HG03095 (cell line): ENCODE measurements at regions not wholly inside any gene's neighbourhood (a gene's known extent, or its start where the extent isn't known, plus 50 kb on each side); places are given as distances from the start of the nearest gene placed in this dataset.
"Not testable (repeated sequence)": the region's sequence is repeated elsewhere in the genome, so short reads cannot be mapped to it uniquely, and the experiment has no call there.

ENCODE experiments used
- ATAC-seq: cut with Tn5 transposase; IDR thresholded peaks from one replicate; pipeline ENCODE4 v1.9.1; 2021; ENCODE audit warnings: moderate library complexity; ENCODE audit not compliant: unreplicated experiment

DNA sequence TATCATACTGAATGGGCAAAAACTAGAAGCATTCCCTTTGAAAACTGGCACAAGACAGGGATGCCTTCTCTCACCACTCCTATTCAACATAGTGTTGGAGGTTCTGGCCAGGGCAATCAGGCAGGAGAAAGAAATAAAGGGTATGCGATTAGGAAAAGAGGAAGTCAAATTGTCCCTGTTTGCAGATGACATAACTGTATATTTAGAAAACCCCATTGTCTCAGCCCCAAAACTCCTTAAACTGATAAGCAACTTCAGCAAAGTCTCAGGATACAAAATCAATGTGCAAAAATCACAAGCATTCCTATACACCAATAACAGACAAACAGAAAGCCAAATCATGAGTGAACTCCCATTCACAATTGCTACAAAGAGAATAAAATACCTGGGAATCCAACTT, 52.5 kb upstream of the CCDC71L start:
- not testable (repeated sequence) for ATAC-seq

DNA sequence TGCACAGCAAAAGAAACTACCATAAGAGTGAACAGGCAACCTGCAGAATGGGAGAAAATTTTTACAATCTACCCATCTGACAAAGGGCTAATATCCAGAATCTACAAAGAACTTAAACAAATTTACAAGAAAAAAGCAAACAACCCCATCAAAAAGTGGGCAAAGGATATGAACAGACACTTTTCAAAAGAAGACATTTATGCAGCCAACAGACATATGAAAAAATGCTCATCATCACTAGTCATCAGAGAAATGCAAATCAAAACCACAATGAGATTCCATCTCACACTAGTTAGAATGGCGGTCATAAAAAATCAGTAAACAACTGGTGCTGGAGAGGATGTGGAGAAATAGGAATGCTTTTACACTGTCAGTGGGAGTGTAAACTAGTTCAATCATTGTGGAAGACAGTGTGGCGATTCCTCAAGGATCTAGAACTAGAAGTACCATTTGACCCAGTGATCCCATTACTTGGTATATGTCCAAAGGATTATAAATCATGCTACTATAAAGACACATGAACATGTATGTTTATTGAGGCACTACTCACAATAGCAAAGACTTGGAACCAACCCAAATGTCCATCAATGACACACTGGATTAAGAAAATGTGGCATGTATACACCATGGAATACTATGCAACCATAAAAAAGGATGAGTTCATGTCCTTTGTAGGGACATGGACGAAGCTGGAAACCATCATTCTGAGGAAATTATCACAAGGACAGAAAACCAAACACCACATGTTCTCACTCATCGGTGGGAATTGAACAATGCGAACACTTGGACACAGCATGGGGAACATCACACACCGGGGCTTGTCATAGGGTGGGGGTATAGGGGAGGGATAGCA, 53.9 kb upstream of the CCDC71L start:
- ATAC-seq = not testable (repeated sequence)

GRCh38 chr7:106715730-106716129, 54.8 kb upstream of the CCDC71L start:
- ATAC-seq = no peak

DNA sequence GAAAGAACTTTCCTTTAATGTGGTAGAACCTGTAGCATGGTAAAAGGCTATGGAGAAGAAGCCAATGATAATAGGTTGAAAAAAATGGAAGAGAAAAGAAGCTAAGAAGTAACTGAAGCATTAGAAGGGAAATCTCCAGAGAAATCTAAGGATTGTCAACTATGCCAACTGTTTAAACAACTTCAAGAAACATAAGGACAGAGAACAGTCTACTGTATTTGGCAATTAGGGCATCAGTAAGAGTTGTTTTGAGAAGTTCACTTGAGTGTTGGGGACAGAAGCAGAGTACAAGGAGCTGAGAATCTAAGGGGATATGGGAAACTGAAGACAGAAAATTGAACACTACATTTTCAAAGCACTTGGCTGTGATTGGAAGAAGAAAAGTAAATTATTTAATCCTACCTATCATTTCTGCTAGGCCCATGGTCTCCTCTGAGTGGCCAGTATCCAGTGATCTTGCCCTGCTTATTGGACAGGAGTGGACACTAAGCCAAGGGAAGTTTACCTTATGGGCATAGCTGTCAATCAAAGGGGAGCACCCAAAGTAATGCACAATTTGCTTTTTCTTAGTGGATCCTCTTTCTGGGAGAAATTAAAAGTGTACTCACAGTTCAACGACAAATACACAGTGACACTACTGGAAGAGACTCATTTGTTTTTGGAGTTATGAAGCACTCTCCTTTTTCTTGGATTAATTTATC, 56.4 kb upstream of the CCDC71L start:
- no peak for ATAC-seq

DNA sequence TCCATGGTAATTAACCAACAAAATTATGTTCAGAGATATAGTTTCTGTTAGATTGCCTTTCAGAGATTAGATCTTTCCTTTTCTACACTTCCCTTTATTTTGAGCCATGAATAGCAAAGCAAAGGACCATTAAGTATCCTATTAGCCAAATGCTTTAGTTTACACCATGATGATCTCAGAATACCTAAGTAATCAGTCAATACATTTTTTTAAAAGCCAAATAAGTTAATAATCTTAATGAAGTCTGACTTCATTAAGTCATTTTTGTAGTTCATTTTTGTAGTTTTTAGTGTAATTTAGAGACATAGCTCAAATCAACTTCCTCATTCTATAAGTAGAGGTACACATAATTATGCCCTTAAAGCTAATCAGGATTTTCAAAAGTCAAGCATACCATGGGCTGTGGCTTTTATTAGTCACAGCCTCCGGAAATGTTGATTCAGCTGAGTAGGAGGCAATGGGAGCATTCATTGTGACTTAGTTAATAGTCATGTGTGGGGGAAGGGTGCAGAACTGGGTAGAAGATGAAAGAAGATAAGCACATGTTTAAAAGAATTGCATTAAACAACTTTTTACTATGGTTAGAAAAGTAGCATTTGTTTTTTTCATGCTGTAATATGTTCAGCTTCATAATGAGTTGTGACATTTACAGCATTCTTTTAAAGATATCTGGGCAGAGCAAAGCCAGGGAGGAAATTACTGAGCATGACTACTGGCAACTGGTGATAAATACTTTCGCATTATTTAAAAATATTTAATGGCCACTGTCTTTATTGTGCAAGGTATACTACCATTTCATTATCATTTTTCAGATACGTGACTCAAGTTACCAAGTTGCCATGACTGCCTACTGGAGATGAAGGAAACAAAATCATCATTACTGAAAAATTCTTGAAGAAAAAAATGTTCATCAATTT, 57.3 kb upstream of the CCDC71L start:
- peak; percentile 89 for ATAC-seq

DNA sequence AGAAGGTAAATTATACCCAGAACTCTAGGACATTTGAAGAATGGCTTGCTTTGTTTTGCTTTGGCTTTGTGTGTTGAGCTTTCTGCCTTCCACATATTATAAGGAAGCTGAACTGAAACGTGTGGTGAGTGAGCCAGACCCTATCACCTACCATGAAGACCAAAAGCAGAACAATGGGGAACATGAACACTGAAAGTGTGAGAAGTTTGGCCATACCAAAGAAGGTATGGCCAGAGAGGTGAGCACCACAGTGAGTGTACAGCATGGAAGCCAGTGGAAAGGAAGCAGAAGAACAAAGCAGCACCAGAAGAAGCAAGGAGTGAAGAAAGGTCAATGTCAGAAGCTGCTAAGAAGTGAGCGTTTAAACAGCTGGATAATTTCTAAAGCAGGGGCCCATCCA, 59.7 kb upstream of the CCDC71L start:
- ATAC-seq = peak; percentile 59

- no peak for ATAC-seq
Measured at GRCh38 chr7:106721816-106722785, 61.1 kb upstream of the CCDC71L start.

DNA sequence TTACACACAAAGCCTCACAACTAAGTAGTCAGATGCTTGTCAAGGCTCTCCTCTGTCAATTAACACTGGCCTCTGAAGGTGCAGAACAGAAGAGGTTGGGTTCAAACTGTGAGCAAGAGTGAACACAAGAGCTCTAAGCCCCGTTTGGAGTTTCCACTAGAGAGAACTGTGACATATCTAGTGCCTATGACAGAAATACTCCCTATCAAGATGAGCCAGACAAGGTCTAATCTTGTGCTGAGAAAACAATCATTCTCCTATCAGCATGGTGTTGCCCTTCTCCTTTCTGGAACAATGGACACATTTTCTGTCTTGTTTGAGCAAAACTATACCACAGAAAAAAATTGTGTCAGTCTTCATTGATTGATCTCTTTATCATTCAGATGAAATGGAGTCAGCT, 62.4 kb upstream of the CCDC71L start:
- ATAC-seq = no peak

- ATAC-seq = no peak
Measured at GRCh38 chr7:106729720-106730385, 68.9 kb upstream of the CCDC71L start.

DNA sequence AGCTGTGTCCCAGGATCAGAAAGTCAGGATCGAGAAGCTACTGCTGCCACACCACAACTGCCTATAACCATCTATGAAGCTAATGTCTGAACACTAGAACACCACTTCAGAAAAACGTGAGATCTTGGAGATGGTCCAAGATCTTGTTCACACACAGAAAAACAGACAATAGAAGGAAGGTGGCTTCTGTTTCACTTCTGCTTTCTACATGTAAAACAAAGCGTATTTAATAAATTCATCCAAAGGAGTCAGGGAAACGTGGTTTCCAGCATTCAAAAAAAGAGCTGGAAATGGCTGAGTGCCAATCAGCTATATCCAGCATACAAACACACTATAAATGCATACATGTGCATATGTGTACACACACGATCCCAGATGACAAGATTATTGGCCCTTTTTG, 70.2 kb upstream of the CCDC71L start:
- ATAC-seq = peak; percentile 94

DNA sequence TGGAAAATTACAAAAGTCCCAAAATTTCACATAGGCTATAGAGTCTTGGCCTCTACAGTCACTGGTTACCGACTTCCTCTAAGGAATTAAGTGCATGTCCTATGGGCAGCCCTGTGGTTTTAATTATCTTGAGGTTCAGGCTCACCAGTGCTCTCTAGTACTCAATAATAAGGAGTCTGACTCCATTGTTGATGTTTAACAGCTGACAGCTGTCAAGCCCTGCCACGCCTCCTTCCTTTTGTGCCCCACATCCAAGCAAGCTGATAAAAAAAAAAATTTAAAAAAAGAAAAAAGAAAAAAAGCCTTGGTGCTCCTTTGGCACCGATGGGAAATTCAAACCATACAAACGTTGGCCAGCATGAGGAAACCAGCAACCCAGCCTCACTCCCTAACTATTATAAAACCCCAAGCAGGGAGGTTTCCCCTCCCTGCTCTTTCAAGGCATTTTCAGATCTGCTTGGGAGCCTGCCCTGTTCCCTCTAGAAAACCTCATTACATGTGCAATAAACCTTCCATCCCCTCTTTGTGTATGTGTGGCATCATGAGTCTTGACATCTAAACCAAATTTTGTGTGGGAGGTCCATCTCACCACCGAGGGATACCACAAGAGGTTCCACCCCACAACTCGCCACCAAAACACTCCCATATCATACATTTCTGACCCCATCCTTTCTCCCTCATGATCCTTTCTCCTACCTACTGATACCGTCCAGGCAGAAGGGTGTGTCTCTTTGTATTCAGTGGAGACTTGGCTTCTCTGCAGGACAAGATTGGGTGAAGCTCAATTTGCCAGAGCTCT, 70.9 kb upstream of the CCDC71L start:
- ATAC-seq = no peak

- no peak for ATAC-seq
Measured at GRCh38 chr7:106735637-106736036, 74.7 kb upstream of the CCDC71L start.

DNA sequence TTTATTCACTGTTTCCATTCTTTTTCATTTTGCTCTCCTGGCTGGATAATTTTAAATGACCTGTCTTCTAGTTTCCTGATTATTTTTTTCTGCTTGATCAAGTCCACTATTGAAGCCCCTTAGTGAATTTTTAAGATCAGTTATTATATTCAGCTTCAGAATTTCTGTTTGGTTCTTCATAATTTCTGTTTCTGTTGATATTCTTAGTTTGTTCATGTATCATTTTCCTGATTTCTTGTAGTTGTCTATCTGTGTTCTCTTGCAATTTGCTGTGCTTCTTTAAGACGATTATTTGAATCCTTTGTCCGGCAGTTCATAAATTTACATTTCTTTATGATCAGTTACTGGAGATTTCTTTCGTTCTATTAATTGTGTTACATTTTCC, 75.2 kb upstream of the CCDC71L start:
- no peak for ATAC-seq

DNA sequence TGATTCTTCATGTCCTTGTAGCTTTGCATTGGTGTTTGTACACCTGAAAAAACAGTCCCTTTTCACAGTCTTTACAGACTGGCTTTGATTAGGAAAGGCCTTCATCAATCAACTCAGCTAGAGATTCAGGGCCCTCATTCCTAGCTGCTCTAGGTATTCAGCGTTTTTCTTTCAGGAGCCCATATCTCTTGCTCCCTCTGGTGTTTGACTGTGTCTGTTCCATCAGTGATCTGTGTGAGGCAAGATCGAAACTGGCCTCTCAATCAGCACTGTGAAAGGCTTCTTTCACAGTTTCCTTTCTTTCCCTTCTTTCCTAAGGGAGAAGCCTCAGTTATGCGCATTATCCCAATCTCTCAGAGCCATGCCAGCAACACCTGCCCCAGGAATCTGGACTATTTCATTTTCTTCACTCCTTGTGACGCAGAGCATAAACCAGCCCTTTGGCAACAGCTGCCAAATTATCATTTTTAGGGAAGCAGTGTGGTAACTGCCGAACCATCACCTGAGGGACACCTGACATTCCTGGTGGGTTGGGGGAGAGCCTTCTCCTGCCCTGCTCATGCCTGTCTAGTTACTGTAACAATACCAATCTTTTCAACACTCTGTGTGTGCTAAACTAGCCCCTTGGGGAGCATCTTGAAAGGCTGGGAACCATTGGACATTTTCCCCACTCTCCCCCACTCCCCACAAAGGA, 75.7 kb upstream of the CCDC71L start:
- ATAC-seq = peak; percentile 81

DNA sequence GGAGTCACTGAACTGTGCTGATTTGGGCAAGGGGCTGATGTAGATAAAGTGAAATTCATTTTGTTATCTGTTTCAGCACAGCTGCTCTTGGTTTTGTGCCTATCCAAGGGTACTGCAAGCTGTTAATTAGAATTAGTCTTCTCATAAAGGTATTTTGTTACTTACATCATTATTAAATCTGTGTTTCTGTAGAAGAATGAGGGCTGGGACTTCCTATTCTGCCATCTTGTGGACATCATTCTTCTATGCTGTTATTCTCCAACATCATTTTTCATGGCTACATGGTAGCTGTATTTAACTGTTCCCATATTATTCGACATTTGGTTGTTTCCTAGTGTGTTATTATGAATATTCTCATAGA, 76.2 kb upstream of the CCDC71L start:
- no peak for ATAC-seq

DNA sequence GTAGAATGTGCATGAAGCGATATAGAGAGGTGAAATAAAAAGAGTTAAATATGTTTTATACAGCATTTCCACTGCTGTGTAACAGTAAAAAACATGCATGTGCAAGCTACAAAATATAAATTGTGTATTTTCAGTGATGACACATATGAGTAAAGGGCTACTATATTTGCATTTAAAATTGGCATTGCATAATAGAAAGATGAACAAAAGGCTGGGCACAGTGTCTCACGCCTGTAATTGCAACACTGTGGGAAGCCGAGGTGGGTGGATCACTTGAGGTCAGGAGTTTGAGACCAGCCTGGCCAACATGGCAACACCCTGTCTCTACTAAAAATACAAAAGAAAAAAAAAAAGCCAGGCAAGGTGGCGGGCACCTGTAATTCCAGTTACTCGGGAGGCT, 79.8 kb upstream of the CCDC71L start:
- ATAC-seq = no peak

DNA sequence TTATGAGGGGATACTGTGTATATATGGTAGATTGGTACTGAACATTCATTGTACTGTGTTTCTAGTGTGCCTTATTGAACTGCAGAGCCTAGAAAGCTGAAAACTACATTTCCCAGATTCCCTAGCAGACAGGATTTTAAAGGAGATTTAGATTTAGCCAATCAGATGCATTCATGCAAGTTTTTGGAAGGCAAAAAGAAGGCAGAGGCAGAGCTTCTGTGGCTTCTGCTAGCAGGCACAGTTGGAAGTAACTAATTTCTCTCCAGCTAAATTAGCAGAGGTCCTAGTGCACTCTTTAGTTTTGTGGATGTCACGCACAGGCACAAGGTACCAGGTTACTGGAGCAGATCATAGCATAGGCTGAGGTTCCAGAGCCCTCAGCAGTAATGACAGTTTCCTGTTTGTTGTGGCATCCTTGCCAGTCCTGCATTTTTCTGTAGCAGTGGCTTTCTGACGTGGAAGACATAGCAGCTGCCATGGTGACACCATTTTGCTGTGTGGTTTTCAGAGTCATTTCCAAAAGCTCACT, 83.7 kb upstream of the CCDC71L start:
- ATAC-seq = no peak

DNA sequence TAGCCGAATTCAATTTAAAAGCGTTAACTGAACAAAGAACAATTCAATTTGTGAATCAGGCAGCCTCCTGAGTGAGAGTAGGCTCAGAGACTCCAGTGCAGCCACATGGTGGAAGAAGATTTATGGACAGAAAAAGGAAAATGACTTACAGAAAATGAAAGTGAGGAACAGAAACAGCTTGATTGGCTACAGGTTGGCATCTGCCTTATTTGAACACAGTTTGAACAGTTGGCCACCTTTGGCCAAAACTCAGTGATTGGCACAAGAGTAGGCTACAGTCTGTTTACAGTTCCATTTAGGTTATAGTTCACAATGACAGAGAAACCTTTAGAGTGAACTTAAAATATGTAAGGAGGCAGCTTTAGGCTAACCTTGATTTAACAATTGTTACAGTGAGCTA, 86.3 kb upstream of the CCDC71L start:
- ATAC-seq = not testable (repeated sequence)
